NCI-H82 treated with DMSO at 0.1 percent for 48 hours (cell line): ENCODE measurements at regions not wholly inside any gene's neighbourhood (a gene's known extent, or its start where the extent isn't known, plus 50 kb on each side); places are given as distances from the start of the nearest gene placed in this dataset.
A peak's percentile ranks its signal among the peaks of the same experiment; 100 is the strongest.
"Not testable (repeated sequence)": the region's sequence is repeated elsewhere in the genome, so short reads cannot be mapped to it uniquely, and the experiment has no call there.

Experiments used
- DNase-seq: peaks from one replicate; lab custom pipeline; 2025; ENCODE audit not compliant: unreplicated experiment; lab: John Stamatoyannopoulos, UW

GRCh38 chr9:18263377-18263776 lies 210.6 kb upstream of the ADAMTSL1 start:
- no peak for DNase-seq

- no peak for DNase-seq
Measured at GRCh38 chr9:18268381-18268780, 205.6 kb upstream of the ADAMTSL1 start.

- no peak for DNase-seq
Measured at GRCh38 chr9:18269561-18269960, 204.4 kb upstream of the ADAMTSL1 start.

- DNase-seq = no peak
Measured at GRCh38 chr9:18274693-18275092, 199.3 kb upstream of the ADAMTSL1 start.

GRCh38 chr9:18275313-18275990 lies 198.5 kb upstream of the ADAMTSL1 start:
- no peak for DNase-seq

GRCh38 chr9:18281291-18281690 lies 192.7 kb upstream of the ADAMTSL1 start:
- no peak for DNase-seq

GRCh38 chr9:18294229-18294628 lies 179.7 kb upstream of the ADAMTSL1 start:
- no peak for DNase-seq

- DNase-seq = no peak
Measured at GRCh38 chr9:18296702-18297055, 177.3 kb upstream of the ADAMTSL1 start.

- peak; percentile 34 for DNase-seq
Measured at GRCh38 chr9:18297056-18297841, 176.7 kb upstream of the ADAMTSL1 start.

GRCh38 chr9:18299449-18299848 lies 174.5 kb upstream of the ADAMTSL1 start:
- no peak for DNase-seq

GRCh38 chr9:18305167-18305806 lies 168.7 kb upstream of the ADAMTSL1 start:
- not testable (repeated sequence) for DNase-seq

GRCh38 chr9:18314316-18314715 lies 159.6 kb upstream of the ADAMTSL1 start:
- no peak for DNase-seq

- no peak for DNase-seq
Measured at GRCh38 chr9:18317896-18318295, 156.1 kb upstream of the ADAMTSL1 start.

GRCh38 chr9:18319918-18320445 lies 154.0 kb upstream of the ADAMTSL1 start:
- no peak for DNase-seq

- DNase-seq = no peak
Measured at GRCh38 chr9:18324928-18325745, 148.8 kb upstream of the ADAMTSL1 start.

GRCh38 chr9:18325746-18326011 lies 148.3 kb upstream of the ADAMTSL1 start:
- not testable (repeated sequence) for DNase-seq

GRCh38 chr9:18327121-18327520 lies 146.8 kb upstream of the ADAMTSL1 start:
- no peak for DNase-seq

GRCh38 chr9:18330401-18331309 lies 143.3 kb upstream of the ADAMTSL1 start:
- DNase-seq = no peak

- DNase-seq = no peak
Measured at GRCh38 chr9:18331310-18331684, 142.7 kb upstream of the ADAMTSL1 start.

GRCh38 chr9:18331808-18332209 lies 142.1 kb upstream of the ADAMTSL1 start:
- no peak for DNase-seq
